K562 (cell line): ENCODE measurements at regions not wholly inside any gene's neighbourhood (a gene's known extent, or its start where the extent isn't known, plus 50 kb on each side); places are given as distances from the start of the nearest gene placed in this dataset.

ENCODE experiments used
- CHD7 ChIP-seq: fragments of 200-600 bp; sonication (generic); IDR thresholded peaks from one replicate; pipeline ENCODE4 v1.6.1; 2012; ENCODE audit warnings: mild to moderate bottlenecking, low read depth, low read length, inconsistent platforms
- HMGN3 ChIP-seq: IDR thresholded peaks from 2 replicates; pipeline ENCODE4 v1.6.1; 2011; ENCODE audit warnings: borderline replicate concordance, low read depth, mild to moderate bottlenecking, mixed read lengths, low read length; ENCODE audit not compliant: insufficient read length; ENCODE audit errors: extremely low read depth
- REST ChIP-seq, 2 experiments: fragments of 450-650 bp; formaldehyde crosslinking in 1 of 2; IDR thresholded peaks; 2 replicates each; pipeline versions ENCODE4 v1.4.0 to v1.6.1; 2014 to 2020; ENCODE audit warnings: mild to moderate bottlenecking in 2 of 2, borderline replicate concordance in 1 of 2, low read depth in 1 of 2
- RUNX1 ChIP-seq: sonication (generic); IDR thresholded peaks from 2 replicates; pipeline ENCODE4 v1.6.1; 2016; ENCODE audit warnings: antibody characterized with exemption, low read depth
- ZNF431 ChIP-seq: sonication (generic); formaldehyde crosslinking; IDR thresholded peaks from 2 replicates; pipeline ENCODE4 v1.8.0; 2022; ENCODE audit warnings: mild to moderate bottlenecking, missing genetic modification reagents
- TF ChIP-seq, protein P1 (sequence below), 2 experiments: fragments of 250-450 bp in 1 of 2; fragments of 450-650 bp in 1 of 2; sonication (Bioruptor Pico) in 1 of 2; IDR thresholded peaks; 2 replicates each; pipeline versions ENCODE4 v1.6.1 to v1.8.0; 2016 to 2021; ENCODE audit warnings: mild to moderate bottlenecking in 2 of 2, moderate library complexity in 2 of 2, missing compliant biosample characterization in 1 of 2, missing genetic modification characterization in 1 of 2

DNA sequence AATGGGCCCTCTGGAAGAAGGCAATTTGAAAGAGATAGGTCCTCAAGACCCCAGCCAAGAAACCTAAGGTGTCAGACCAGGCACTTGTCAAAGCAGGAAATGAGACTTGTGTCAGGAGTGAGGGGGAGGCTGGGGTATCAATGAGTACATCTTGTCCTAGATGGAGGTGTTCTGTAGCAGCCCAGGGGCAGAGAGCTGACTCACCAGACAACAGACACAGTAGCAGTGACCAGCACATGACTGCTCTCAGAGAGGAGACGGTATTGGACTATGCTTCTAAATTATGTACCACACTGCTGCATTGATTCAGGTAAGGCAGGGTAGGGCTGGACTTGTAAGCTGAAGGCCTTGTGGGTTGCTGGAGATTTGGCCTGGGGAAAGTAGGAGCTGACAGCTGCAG lies 551.2 kb upstream of the KLF4 start (continued):
- no peak for TF ChIP-seq ZNF431 (CRISPR knock-in tag)
- TF ChIP-seq, protein P1, sequence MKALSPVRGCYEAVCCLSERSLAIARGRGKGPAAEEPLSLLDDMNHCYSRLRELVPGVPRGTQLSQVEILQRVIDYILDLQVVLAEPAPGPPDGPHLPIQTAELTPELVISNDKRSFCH (CRISPR knock-in tag; IDR thresholded peaks at IDR 0.05): no peak
- TF ChIP-seq, protein P1 (tag; IDR thresholded peaks at IDR 0.05): no peak
- no peak for TF ChIP-seq HMGN3
- TF ChIP-seq RUNX1: no peak
- TF ChIP-seq CHD7: no peak
- no peak for TF ChIP-seq REST (IDR thresholded peaks at IDR 0.05; ENCODE audit: borderline replicate concordance)
- no peak for TF ChIP-seq REST (CRISPR knock-in tag; IDR thresholded peaks at IDR 0.05; ENCODE audit: low read depth)
